Small intestine (tissue), 7 donors: ENCODE measurements at regions not wholly inside any gene's neighbourhood (a gene's known extent, or its start where the extent isn't known, plus 50 kb on each side); places are given as distances from the start of the nearest gene placed in this dataset.

Experiments used
- DNase-seq, 2 donors: peaks; one replicate each; pipeline versions ENCODE4 v3.0.0 to v3.0.0-alpha.2; 2013
- FAIRE-seq: peaks from 2 replicates; lab custom pipeline; 2012; peaks lifted over from hg19 to GRCh38; lab: Jason Lieb, UNC
- H3K27ac ChIP-seq, 3 donors: one replicate each; pipeline ENCODE4 v1.5.1; 2013; ENCODE audit warnings: low read length in 2 of 3, mild to moderate bottlenecking in 2 of 3, control low read depth in 1 of 3, inconsistent platforms in 1 of 3, low read depth in 1 of 3, moderate library complexity in 1 of 3
- H3K27me3 ChIP-seq, 3 donors: one replicate each; pipeline ENCODE4 v1.6.1; 2013; ENCODE audit warnings: low read length in 3 of 3, inconsistent platforms in 1 of 3; ENCODE audit not compliant: control insufficient read depth in 3 of 3, insufficient read depth in 3 of 3
- H3K36me3 ChIP-seq, 3 donors: one replicate each; pipeline ENCODE4 v1.6.1; 2013; ENCODE audit warnings: low read length in 3 of 3, inconsistent platforms in 1 of 3, low read depth in 1 of 3, mild to moderate bottlenecking in 1 of 3, moderate library complexity in 1 of 3; ENCODE audit not compliant: control insufficient read depth in 3 of 3, insufficient read depth in 2 of 3
- H3K4me1 ChIP-seq, 3 donors: one replicate each; pipeline ENCODE4 v1.6.1; 2013; ENCODE audit warnings: low read length in 2 of 3, inconsistent platforms in 1 of 3, low read depth in 1 of 3, mild to moderate bottlenecking in 1 of 3, moderate library complexity in 1 of 3; ENCODE audit not compliant: control insufficient read depth in 3 of 3, insufficient read depth in 2 of 3
- H3K4me3 ChIP-seq, 3 donors: one replicate each; pipeline ENCODE4 v1.5.1; 2013; ENCODE audit warnings: low read length in 3 of 3, control low read depth in 1 of 3, inconsistent platforms in 1 of 3, low read depth in 1 of 3, mild to moderate bottlenecking in 1 of 3, moderate library complexity in 1 of 3
- H3K9me3 ChIP-seq, 2 donors: one replicate each; pipeline ENCODE4 v1.6.1; 2013; ENCODE audit warnings: low read depth in 1 of 2, low read length in 1 of 2; ENCODE audit not compliant: control insufficient read depth in 2 of 2, insufficient read depth in 1 of 2
- WGBS, 3 donors: extraction: QIAGEN DNeasy Blood & Tissue Kit; methylation state at CpG; one replicate each; pipeline ENCODE4 v1.1.7; 2013; 5-methylcytosine and 5-hydroxymethylcytosine counted together
- donor health status: healthy with polysubstance abuse.
- donor health status: control.
- donor health status: control.
- donor health status: Bipolar disorder and iron deficiency.
- donor health status: healthy.

DNA sequence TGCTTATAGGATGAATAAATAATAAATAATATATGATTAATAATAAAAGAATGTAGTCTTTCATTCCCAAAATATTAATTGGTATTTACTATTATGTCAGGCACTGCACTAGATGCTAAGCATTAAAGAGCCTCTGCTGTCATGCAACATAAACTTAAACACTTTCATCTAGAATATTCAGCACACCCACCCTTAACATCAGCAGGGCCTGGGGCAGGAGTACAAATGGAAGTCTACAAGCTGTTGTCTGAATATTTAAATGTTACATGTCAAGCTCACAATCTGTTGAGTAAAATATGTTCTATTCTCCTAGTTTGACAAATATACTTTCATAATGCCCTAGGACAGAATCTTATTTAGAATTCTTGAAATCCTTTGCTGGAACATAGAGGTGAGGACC lies 395.1 kb downstream of the EPM2A start:
- no peaks in the 10 kb centered on the region for H3K9me3 ChIP-seq
- DNase-seq (no peak), FAIRE-seq (no peak)
- H3K4me3 ChIP-seq = no peak overlapping the region
- H3K36me3 ChIP-seq = no peaks in the 10 kb centered on the region
- no peak overlapping the region for H3K27ac ChIP-seq
- no peaks in the 10 kb centered on the region for H3K27me3 ChIP-seq
- H3K4me1 ChIP-seq = no peaks in the 10 kb centered on the region

DNA sequence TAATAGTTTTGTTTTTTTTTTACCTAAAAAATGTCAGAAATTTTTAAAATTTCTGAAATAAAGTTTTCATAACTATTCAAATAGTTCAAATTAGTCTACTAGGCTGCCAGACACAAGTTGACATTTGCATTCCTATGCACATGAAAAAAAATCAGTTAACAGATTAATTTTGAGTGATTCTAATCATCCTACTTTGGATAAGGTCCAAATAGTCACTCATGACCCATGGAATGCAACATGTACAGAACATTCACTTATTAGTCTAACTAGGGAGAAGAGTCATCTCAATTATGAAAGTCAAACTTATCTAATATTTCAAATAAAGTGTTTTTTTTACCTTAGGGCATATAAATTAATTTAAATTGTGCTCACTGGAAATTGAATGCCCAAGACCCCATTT lies 390.2 kb downstream of the EPM2A start:
- Histone ChIP-seq H3K27ac (no peak overlapping the region), H3K4me3 (no peak overlapping the region), H3K9me3 (no peaks in the 10 kb centered on the region), H3K36me3 (no peaks in the 10 kb centered on the region), H3K27me3 (no peaks in the 10 kb centered on the region), H3K4me1 (no peaks in the 10 kb centered on the region)
- FAIRE-seq = no peak
- DNase-seq = no peak

DNA sequence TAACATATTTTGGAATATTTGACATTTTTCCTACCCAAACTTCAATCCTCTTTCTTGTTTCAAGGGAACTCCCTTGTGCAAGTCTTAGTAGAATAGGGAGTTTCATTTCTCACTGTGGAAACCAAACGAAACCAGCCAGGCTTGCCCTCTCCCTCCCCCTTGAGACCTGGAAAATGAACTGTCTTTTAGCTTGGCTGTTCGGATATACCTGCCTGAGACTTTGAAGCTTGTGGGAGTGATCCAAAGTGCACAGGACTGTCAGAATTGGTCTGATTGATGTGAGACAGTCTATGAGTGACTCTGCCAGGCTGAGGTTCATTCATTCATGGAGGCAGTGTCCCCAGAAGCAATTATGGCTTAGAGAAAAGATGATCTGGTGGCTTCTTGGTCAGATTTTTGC lies 388.1 kb downstream of the EPM2A start:
- Histone ChIP-seq H3K27ac (no peak overlapping the region), H3K9me3 (no peaks in the 10 kb centered on the region), H3K4me3 (no peak overlapping the region), H3K36me3 (no peaks in the 10 kb centered on the region), H3K4me1 (no peaks in the 10 kb centered on the region), H3K27me3 (no peaks in the 10 kb centered on the region)
- DNase-seq (no peak), FAIRE-seq (no peak)
- WGBS, 3 donors = 48 to 71% (median 53%) methylated on average over 2 of the region's 2 CpGs

DNA sequence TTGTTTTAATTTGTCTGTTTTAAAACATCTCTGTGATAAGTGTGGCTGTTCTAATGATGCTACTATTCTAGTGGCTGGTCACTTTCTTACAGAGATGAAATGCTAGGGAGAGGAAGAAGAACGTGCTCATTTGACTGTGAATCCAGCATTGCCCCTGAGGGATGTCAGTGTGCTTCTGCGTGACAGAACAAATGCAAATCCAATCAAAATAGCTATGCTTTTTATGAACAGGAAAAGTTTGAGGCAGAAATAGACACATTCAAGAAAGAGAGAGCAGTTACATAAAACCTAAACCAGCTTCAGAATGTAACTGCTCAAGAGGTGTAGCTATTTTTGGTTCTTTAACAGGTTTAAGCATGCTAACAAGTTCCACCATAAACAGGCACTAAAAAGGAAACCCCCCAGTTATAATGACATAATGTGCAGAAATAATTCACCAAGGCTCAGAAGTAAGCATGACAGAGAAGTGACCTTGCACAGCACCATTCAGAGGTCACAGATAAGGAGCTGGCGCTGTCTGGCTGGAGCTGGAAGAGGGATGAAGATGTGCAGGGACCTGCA lies 385.3 kb downstream of the EPM2A start:
- Histone ChIP-seq H3K4me1 (no peaks in the 10 kb centered on the region), H3K4me3 (no peak overlapping the region), H3K27me3 (no peaks in the 10 kb centered on the region), H3K9me3 (no peaks in the 10 kb centered on the region), H3K36me3 (no peaks in the 10 kb centered on the region), H3K27ac (no peak overlapping the region)
- WGBS, 3 donors = 44 to 55% (median 54%) methylated on average over 3 of the region's 3 CpGs
- DNase-seq = no peak
- FAIRE-seq = no peak

DNA sequence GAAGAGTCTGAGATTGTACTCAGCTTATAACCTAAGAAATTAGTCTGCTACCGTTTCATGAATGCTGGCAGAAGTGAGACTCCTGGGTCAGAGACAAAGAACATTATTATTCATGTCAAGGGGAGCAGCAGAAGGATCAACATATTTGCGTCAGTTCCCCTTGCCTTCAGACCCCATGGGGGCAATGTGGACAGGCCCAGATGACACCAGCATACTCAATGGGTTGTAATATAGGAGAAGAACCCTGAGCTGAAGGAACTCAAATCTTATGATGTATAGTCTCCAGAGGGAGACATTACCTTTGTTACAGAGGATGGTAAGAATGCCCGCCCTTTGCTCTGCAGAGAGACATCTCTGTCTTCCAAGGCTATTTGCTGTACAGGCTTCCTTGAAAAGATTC lies 384.4 kb downstream of the EPM2A start:
- FAIRE-seq (no peak), DNase-seq (no peak)
- H3K27ac ChIP-seq = no peak overlapping the region
- no peaks in the 10 kb centered on the region for H3K27me3 ChIP-seq
- H3K9me3 ChIP-seq = no peaks in the 10 kb centered on the region
- no peak overlapping the region for H3K4me3 ChIP-seq
- WGBS, 3 donors = 74 to 85% (median 82%) methylated on average over 3 of the region's 3 CpGs
- H3K36me3 ChIP-seq = no peaks in the 10 kb centered on the region
- H3K4me1 ChIP-seq = no peaks in the 10 kb centered on the region

DNA sequence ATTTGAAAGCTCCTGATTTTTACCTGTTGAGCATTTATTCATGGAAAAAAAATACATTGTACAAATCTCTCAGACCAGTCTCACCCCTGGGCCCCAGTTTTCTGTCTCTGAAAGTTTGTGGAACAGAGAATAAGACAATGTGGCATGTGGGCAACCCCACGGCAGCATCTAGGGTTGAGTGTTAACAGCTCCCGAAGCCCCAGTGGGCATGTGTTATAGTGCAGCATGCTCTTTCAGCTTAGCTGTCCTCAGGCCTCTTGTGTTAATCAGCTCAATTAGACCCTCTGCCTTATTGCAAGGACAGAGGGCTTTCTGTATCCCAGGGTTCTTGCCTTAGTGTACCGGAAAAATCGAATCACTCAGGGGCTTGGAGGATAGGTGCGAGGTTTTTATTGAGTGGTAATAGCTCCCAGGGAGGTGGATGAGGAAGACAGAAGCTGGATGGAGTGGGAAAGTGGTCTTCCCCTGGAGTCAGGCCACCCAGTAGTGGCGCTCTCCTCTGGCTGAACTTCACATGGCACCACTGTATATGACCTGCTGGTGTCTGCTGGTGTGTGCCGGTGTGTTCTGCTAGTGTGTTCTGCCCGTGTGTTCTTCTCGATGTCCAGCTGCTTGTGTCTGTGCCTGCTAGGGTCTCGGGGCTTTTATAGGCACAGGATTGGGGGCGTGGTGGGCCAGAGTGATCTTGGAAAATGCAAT lies 382.8 kb downstream of the EPM2A start:
- FAIRE-seq = no peak
- WGBS, 3 donors = 85 to 91% (median 89%) methylated on average over 11 of the region's 11 CpGs
- Histone ChIP-seq H3K27me3 (no peaks in the 10 kb centered on the region), H3K4me3 (no peak overlapping the region), H3K9me3 (no peaks in the 10 kb centered on the region), H3K4me1 (no peaks in the 10 kb centered on the region), H3K27ac (no peak overlapping the region), H3K36me3 (no peaks in the 10 kb centered on the region)
- no peak for DNase-seq

DNA sequence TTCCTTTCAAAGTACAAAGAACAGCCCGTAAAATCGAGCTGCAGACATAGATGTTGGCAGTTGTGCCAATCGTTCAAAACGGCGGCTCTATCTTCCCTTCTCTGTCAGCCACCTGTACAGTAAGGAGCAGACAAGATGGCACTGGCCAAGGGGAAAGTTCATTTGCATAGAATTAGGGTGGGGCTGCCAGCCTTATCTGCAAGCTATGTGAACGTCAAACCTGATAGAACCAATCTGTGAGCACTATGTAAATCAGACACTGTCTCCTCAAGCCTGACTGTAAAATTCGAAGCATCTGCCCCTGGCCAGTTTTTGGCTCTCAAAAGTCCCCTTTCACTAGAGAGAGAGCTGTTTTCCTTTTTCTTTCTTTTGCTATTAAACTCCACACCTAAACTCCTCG lies 374.5 kb downstream of the EPM2A start:
- WGBS, 3 donors = 49 to 72% (median 66%) methylated on average over 8 of the region's 8 CpGs
- H3K36me3 ChIP-seq = no peaks in the 10 kb centered on the region

DNA sequence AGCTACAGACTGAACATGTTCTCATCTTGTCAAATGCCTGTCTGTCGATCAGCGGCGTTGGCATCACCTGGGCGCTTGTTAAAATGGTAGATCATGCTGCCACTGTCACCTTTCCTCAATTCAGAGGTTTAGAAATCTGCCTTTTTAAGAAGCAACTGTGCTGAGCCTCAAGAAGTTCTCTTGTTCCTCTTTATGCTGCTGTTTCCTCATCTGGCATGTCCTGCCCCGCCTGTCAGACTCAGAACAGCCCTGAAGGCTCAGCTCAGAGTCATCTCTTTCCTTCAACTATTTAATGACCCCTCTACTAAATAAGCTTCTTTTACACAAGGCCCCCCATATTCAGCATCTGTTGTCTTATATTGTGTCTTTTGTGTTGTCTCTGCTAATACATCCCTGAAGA lies 368.2 kb downstream of the EPM2A start:
- no peaks in the 10 kb centered on the region for H3K36me3 ChIP-seq
- no peak for DNase-seq
- no peaks in the 10 kb centered on the region for H3K4me1 ChIP-seq
- FAIRE-seq = no peak
- WGBS, 3 donors = 85 to 91% (median 85%) methylated on average over 5 of the region's 5 CpGs
- peaks cover 0 to 3% of the 10 kb centered on the region in 2 donors for H3K9me3 ChIP-seq
- H3K27ac ChIP-seq = no peak overlapping the region
- H3K4me3 ChIP-seq = no peak overlapping the region
- H3K27me3 ChIP-seq = no peaks in the 10 kb centered on the region

More for the DNA sequence above, 374.5 kb downstream of the EPM2A start:
- Histone ChIP-seq H3K27ac (no peak overlapping the region), H3K9me3 (no peaks in the 10 kb centered on the region), H3K27me3 (no peaks in the 10 kb centered on the region), H3K4me1 (no peaks in the 10 kb centered on the region), H3K4me3 (no peak overlapping the region)
- FAIRE-seq (no peak), DNase-seq (no peak)

DNA sequence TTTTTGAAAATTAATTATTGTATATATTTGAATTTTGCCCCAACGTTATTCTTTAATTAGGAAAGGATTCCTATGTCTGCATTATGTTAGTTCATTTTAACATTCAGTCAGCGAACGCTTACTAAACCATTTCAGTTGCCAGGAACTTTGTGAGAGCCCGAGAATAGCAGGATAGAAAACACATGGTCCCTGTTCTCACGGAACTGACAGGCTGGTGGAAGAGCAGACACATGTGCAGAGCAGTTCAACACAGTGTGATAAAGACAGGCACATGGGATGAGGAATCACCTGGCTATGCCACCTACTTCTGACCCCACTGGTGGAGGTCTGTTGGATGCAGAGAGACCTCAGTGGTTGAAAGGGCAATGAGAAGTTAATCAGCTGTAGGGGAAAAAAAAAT lies 367.2 kb downstream of the EPM2A start:
- H3K36me3 ChIP-seq = no peaks in the 10 kb centered on the region
- DNase-seq = no peak
- H3K4me1 ChIP-seq = no peaks in the 10 kb centered on the region
- no peak for FAIRE-seq
- H3K27ac ChIP-seq = no peak overlapping the region
- no peaks in the 10 kb centered on the region for H3K27me3 ChIP-seq
- no peak overlapping the region for H3K4me3 ChIP-seq
- H3K9me3 ChIP-seq = peaks cover 0 to 3% of the 10 kb centered on the region in 2 donors
- WGBS, 3 donors = 60 to 82% (median 66%) methylated on average over 5 of the region's 5 CpGs
